Skeletal muscle tissue (tissue), 3 donors: ENCODE measurements at regions not wholly inside any gene's neighbourhood (a gene's known extent, or its start where the extent isn't known, plus 50 kb on each side); places are given as distances from the start of the nearest gene placed in this dataset.
"Not testable (repeated sequence)": the region's sequence is repeated elsewhere in the genome, so short reads cannot be mapped to it uniquely, and the experiment has no call there.

Experiments used
- H3K27ac ChIP-seq: one replicate; pipeline ENCODE4 v1.7.0; 2013; ENCODE audit warnings: mild to moderate bottlenecking, low read depth, low read length, inconsistent platforms
- H3K27me3 ChIP-seq, 3 donors: one replicate each; pipeline ENCODE4 v1.7.0; 2013; ENCODE audit warnings: low read length in 3 of 3; ENCODE audit not compliant: control insufficient read depth in 3 of 3, insufficient read depth in 3 of 3
- H3K36me3 ChIP-seq, 3 donors: one replicate each; pipeline ENCODE4 v1.7.0; 2013; ENCODE audit warnings: low read length in 3 of 3; ENCODE audit not compliant: control insufficient read depth in 3 of 3, insufficient read depth in 3 of 3
- H3K4me1 ChIP-seq, 3 donors: one replicate each; pipeline ENCODE4 v1.7.0; 2013; ENCODE audit warnings: low read length in 3 of 3, mild to moderate bottlenecking in 3 of 3; ENCODE audit not compliant: control insufficient read depth in 3 of 3, insufficient read depth in 3 of 3
- H3K4me3 ChIP-seq, 3 donors: one replicate each; pipeline ENCODE4 v1.7.0; 2013; ENCODE audit warnings: low read length in 3 of 3
- H3K9ac ChIP-seq, 3 donors: one replicate each; pipeline ENCODE4 v1.7.0; 2013; ENCODE audit warnings: low read length in 3 of 3, mild to moderate bottlenecking in 3 of 3, moderate library complexity in 2 of 3, low read depth in 1 of 3
- H3K9me3 ChIP-seq, 3 donors: one replicate each; pipeline ENCODE4 v1.7.0; 2013; ENCODE audit warnings: low read length in 3 of 3; ENCODE audit not compliant: control insufficient read depth in 3 of 3
- donor health status: Osteomylitis.

GRCh38 chr22:48418831-48419230 lies 1408.8 kb downstream of the BRD1 start:
- Histone ChIP-seq H3K27ac (no peak overlapping the region), H3K9me3 (peaks cover 0 to 2% (median 0%) of the 10 kb centered on the region in 3 donors), H3K27me3 (peaks cover 4 to 21% (median 14%) of the 10 kb centered on the region in 3 donors)

DNA sequence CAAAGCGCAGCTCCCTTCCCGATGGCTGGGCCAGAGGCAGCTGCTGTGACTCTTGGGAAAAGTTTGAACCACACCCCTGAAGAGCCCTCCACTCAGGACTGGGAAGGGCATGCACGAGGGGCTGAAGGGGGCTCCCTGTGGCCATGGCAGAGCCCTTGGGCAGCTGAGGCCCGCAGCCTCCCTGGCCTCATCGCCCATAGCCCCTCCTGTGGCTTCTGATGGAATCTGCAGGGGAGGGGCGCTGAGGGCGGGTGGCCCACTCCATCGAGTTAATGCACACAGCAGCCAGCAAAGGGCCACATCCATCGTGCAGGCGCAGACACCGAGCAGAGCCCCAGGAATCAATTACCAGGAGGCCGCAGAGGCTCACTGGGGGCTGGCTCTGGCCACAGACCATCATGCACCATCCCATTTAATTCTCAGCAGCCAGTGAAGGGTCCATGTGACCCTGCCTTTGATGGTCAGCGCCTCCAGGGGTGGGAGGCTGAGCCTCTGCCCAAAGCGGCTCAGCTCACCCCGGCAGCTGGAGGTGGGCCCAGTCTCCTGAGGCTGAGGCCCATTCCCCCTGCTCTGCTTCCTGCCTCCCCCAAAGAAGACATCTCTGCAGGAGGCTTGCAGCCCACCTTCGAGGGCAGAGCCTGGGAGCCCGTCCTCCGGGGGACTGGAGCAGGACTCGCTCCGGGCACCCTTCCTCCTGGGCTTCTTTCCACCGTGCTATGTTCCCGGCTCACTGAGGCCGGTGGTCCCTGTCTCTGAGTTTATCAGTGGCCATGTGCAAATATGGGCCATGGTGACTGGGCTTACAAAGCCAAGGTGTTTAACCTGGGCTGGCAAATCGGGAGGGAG lies 1410.2 kb downstream of the BRD1 start:
- H3K36me3 ChIP-seq, result no peaks in the 10 kb centered on the region
- no peaks in the 10 kb centered on the region for H3K4me1 ChIP-seq
- H3K9me3 ChIP-seq, result peaks cover 0 to 2% (median 0%) of the 10 kb centered on the region in 3 donors
- peaks cover 4 to 21% (median 11%) of the 10 kb centered on the region in 3 donors for H3K27me3 ChIP-seq
- H3K4me3 ChIP-seq, result no peak overlapping the region
- H3K9ac ChIP-seq, result no peak overlapping the region
- no peak overlapping the region for H3K27ac ChIP-seq

More at GRCh38 chr22:48418831-48419230, 1408.8 kb downstream of the BRD1 start:
- Histone ChIP-seq H3K9ac (no peak overlapping the region), H3K4me1 (no peaks in the 10 kb centered on the region), H3K4me3 (no peak overlapping the region), H3K36me3 (no peaks in the 10 kb centered on the region)

GRCh38 chr22:48416396-48417224 lies 1411.1 kb downstream of the BRD1 start:
- peaks cover 0 to 2% (median 0%) of the 10 kb centered on the region in 3 donors for H3K9me3 ChIP-seq
- no peaks in the 10 kb centered on the region for H3K36me3 ChIP-seq
- H3K27me3 ChIP-seq, result peaks cover 4 to 21% (median 11%) of the 10 kb centered on the region in 3 donors

GRCh38 chr22:48415520-48415919 lies 1412.2 kb downstream of the BRD1 start:
- peaks cover 4 to 28% (median 11%) of the 10 kb centered on the region in 3 donors for H3K27me3 ChIP-seq
- no peak overlapping the region for H3K9ac ChIP-seq
- H3K9me3 ChIP-seq, result peaks cover 0 to under 1% (median 0%) of the 10 kb centered on the region in 3 donors
- no peak overlapping the region for H3K27ac ChIP-seq
- no peaks in the 10 kb centered on the region for H3K4me1 ChIP-seq
- no peak overlapping the region for H3K4me3 ChIP-seq
- H3K36me3 ChIP-seq, result no peaks in the 10 kb centered on the region

More at GRCh38 chr22:48416396-48417224, 1411.1 kb downstream of the BRD1 start:
- Histone ChIP-seq H3K9ac (no peak overlapping the region), H3K4me1 (no peaks in the 10 kb centered on the region), H3K27ac (no peak overlapping the region), H3K4me3 (no peak overlapping the region)

DNA sequence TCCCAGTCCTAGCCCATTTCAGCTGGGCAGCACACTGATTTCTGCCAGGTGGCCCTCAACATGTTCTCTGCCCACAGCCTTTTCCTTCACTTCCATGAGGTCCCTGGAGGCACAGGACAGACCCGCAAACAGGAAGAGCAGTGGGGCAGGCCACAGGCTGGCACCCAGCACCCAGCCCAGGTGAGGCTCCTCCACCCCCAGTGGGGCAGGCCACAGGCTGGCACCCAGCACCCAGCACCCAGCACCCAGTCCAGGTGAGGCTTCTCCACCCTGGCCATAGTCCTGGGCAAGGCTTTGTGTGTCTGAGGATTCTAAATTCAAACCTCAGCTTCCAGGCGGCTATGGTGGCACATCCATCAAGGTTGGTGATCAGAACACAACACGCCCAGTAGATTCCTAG lies 1413.0 kb downstream of the BRD1 start:
- Histone ChIP-seq H3K9me3 (no peaks in the 10 kb centered on the region), H3K4me1 (no peaks in the 10 kb centered on the region), H3K9ac (no peak overlapping the region), H3K4me3 (no peak overlapping the region), H3K27me3 (peaks cover 4 to 28% (median 11%) of the 10 kb centered on the region in 3 donors), H3K36me3 (no peaks in the 10 kb centered on the region), H3K27ac (no peak overlapping the region)

DNA sequence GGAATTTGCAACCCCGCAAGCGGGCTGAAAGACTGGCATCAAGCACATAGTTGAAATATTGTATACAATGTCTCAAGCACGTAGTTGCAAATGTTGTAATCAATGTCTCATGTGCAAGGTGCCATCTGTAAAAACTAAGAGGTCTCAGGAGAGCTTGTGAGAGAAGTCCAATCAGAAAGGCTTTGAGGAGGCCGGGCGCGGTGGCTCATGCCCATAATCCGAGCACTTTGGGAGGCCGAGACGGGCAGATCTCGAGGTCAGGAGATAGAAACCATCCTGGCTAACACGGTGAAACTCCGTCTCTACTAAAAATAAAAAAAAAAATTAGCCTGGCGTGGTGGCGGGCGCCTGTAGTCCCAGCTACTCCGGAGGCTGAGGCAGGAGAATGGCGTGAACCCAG lies 1414.7 kb downstream of the BRD1 start:
- H3K36me3 ChIP-seq, H3K9me3 ChIP-seq, H3K4me1 ChIP-seq, H3K9ac ChIP-seq, H3K4me3 ChIP-seq, H3K27ac ChIP-seq: not testable (repeated sequence)
- peaks cover 4 to 23% (median 11%) of the 10 kb centered on the region in 3 donors for H3K27me3 ChIP-seq

DNA sequence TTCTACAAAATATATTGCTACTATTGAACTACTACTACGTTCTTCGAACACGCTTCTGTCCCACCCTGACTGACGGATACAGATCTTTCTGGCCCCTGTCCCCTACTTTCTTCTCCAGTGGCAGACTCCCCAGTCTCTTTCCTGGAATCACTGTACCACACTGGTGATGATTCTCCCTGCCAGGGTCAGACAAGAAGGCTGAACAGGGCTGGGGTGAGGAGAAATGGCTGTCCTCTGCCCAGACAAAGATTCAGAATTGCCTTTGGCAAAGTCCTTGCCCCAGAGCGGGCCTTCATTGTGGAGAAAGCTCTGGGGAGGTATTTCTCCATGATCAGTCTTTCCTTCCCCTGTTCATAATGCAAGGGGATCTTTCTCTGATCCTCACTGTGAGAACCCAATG lies 1417.1 kb downstream of the BRD1 start:
- H3K27me3 ChIP-seq, result peaks cover 0 to 10% (median 3%) of the 10 kb centered on the region in 3 donors
- H3K9me3 ChIP-seq, result no peaks in the 10 kb centered on the region
- no peaks in the 10 kb centered on the region for H3K36me3 ChIP-seq
- H3K4me3 ChIP-seq, result no peak overlapping the region
- no peaks in the 10 kb centered on the region for H3K4me1 ChIP-seq
- no peak overlapping the region for H3K9ac ChIP-seq
- H3K27ac ChIP-seq, result no peak overlapping the region

- H3K4me1 ChIP-seq, result no peaks in the 10 kb centered on the region
- H3K9ac ChIP-seq, result no peak overlapping the region
- no peak overlapping the region for H3K4me3 ChIP-seq
- H3K27me3 ChIP-seq, result peaks cover 0 to 20% (median 12%) of the 10 kb centered on the region in 3 donors
- no peaks in the 10 kb centered on the region for H3K36me3 ChIP-seq
- H3K9me3 ChIP-seq, result no peaks in the 10 kb centered on the region
- H3K27ac ChIP-seq, result no peak overlapping the region
Measured at GRCh38 chr22:48407256-48407955, 1420.3 kb downstream of the BRD1 start.

DNA sequence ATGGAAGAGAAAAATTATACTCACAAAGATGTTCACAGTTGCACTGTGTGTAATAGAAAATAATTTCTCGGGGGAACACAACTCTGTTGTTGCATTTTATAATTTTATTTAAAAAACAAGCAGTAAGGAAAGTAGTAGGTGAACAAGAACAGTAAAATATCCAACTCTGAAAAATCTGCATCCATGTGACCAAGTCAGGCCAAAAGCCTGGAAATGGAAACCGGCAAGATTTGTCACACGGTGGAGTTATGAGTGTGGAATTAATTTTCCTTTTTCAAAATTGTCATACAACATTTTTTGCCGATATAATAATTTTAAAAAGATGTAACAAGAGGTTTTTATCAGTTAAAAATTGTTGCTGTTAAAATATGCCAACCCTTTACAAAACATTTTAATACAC lies 1421.5 kb downstream of the BRD1 start:
- Histone ChIP-seq H3K4me1 (no peaks in the 10 kb centered on the region), H3K4me3 (no peak overlapping the region)

More for the DNA sequence above, 1421.5 kb downstream of the BRD1 start:
- H3K9ac ChIP-seq, result no peak overlapping the region
- H3K36me3 ChIP-seq, result no peaks in the 10 kb centered on the region
- no peak overlapping the region for H3K27ac ChIP-seq
- no peaks in the 10 kb centered on the region for H3K9me3 ChIP-seq
- H3K27me3 ChIP-seq, result peaks cover 0 to 23% (median 12%) of the 10 kb centered on the region in 3 donors
